ENCODE measurements at regions not wholly inside any gene's neighbourhood (a gene's known extent, or its start where the extent isn't known, plus 50 kb on each side); places are given as distances from the start of the nearest gene placed in this dataset.
"Not testable (repeated sequence)": the region's sequence is repeated elsewhere in the genome, so short reads cannot be mapped to it uniquely, and the experiment has no call there.

- peak; percentile 0 for DNase-seq (ENCODE audit: low read depth)
- H3K4me3 ChIP-seq (ENCODE audit: low read depth, low read length), result no peak overlapping the region
- TF ChIP-seq, protein P1, sequence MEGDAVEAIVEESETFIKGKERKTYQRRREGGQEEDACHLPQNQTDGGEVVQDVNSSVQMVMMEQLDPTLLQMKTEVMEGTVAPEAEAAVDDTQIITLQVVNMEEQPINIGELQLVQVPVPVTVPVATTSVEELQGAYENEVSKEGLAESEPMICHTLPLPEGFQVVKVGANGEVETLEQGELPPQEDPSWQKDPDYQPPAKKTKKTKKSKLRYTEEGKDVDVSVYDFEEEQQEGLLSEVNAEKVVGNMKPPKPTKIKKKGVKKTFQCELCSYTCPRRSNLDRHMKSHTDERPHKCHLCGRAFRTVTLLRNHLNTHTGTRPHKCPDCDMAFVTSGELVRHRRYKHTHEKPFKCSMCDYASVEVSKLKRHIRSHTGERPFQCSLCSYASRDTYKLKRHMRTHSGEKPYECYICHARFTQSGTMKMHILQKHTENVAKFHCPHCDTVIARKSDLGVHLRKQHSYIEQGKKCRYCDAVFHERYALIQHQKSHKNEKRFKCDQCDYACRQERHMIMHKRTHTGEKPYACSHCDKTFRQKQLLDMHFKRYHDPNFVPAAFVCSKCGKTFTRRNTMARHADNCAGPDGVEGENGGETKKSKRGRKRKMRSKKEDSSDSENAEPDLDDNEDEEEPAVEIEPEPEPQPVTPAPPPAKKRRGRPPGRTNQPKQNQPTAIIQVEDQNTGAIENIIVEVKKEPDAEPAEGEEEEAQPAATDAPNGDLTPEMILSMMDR (IDR thresholded peaks at IDR 0.05; ENCODE audit: insufficient read depth, low read length), result peak; percentile 61
Observed at GRCh38 chrX:27336466-27337091, 126.6 kb downstream of the PPP4R3C start.

- no peak for DNase-seq (ENCODE audit: low read depth)
Observed at GRCh38 chrX:27321632-27322031, 141.5 kb downstream of the PPP4R3C start.

DNA sequence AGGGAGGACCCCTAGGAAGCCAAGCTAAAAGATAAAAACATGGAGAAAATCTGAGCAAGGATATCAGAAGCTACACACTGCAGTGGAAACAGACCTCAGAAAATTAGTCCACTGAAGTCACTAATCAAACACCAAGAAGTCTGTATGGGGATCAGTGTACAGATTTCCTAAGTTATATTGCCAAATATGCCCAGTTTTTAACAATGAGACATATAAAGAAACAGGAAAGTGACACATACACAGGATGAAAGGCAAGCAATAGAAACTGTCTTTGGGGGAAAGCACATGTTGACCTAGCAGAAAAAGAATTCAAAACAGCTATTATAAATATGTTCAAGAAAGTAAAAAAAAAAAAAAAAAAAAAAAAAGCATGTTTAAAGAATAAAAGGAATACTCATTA is 153.7 kb downstream of the PPP4R3C start:
- TF ChIP-seq, protein P1 (IDR thresholded peaks at IDR 0.05; ENCODE audit: insufficient read depth, low read length), result no peak
- no peak overlapping the region for H3K4me3 ChIP-seq (ENCODE audit: low read depth, low read length)
- no peak for DNase-seq (ENCODE audit: low read depth)

More at GRCh38 chrX:27321632-27322031, 141.5 kb downstream of the PPP4R3C start:
- no peak overlapping the region for H3K4me3 ChIP-seq (ENCODE audit: low read depth, low read length)
- TF ChIP-seq, protein P1 (IDR thresholded peaks at IDR 0.05; ENCODE audit: insufficient read depth, low read length), result no peak

- H3K4me3 ChIP-seq (ENCODE audit: low read depth, low read length), result no peak overlapping the region
- no peak for DNase-seq (ENCODE audit: low read depth)
- TF ChIP-seq, protein P1 (IDR thresholded peaks at IDR 0.05; ENCODE audit: insufficient read depth, low read length), result no peak
Observed at GRCh38 chrX:27307546-27307945, 155.6 kb downstream of the PPP4R3C start.

- not testable (repeated sequence) for H3K4me3 ChIP-seq (ENCODE audit: low read depth, low read length); DNase-seq (ENCODE audit: low read depth)
Observed at GRCh38 chrX:27292552-27292951, 170.6 kb downstream of the PPP4R3C start.

GRCh38 chrX:27276751-27277150 is 186.4 kb downstream of the PPP4R3C start:
- TF ChIP-seq, protein P1 (IDR thresholded peaks at IDR 0.05; ENCODE audit: insufficient read depth, low read length), result no peak

DNA sequence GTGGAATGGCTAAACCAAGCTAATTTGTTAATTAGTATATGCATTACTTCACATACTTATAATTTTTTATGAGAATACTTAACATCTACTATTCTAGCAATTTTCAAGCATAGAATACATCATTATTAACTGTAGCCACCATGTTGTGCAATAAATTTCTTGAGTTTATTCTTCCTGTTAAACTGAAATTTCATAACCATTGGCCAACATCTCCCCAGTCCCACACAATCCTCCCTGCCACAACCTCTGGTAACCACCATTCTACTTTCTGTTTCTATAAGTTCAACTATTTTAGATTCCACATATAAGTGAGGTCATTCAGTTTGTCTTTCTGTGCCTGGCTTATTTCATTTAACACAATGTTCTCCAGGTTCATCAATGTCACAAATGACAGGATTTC is 208.5 kb downstream of the PPP4R3C start:
- no peak for DNase-seq (ENCODE audit: low read depth)
- TF ChIP-seq, protein P1 (IDR thresholded peaks at IDR 0.05; ENCODE audit: insufficient read depth, low read length), result no peak
- H3K4me3 ChIP-seq (ENCODE audit: low read depth, low read length), result no peak overlapping the region

More at GRCh38 chrX:27276751-27277150, 186.4 kb downstream of the PPP4R3C start:
- H3K4me3 ChIP-seq (ENCODE audit: low read depth, low read length), result no peak overlapping the region
- no peak for DNase-seq (ENCODE audit: low read depth)
